H1 (cell line): ENCODE measurements at regions not wholly inside any gene's neighbourhood (a gene's known extent, or its start where the extent isn't known, plus 50 kb on each side); places are given as distances from the start of the nearest gene placed in this dataset.

Source experiments
- CTCF ChIP-seq, 3 experiments: IDR thresholded peaks; 1 replicate in 2 of 3; 2 replicates in 1 of 3; pipeline versions ENCODE4 v1.5.1 to v1.6.1; 2011; ENCODE audit warnings: low read length in 3 of 3, mild to moderate bottlenecking in 3 of 3, inconsistent platforms in 2 of 3, low read depth in 1 of 3, moderate library complexity in 1 of 3; ENCODE audit not compliant: insufficient read depth in 1 of 3; ENCODE audit errors: control extremely low read depth in 1 of 3

- no peak for TF ChIP-seq CTCF (IDR thresholded peaks at IDR 0.05; ENCODE audit: control extremely low read depth in 1 of 3, insufficient read depth in 1 of 3, low read depth in 1 of 3, low read length in 3 of 3)
- TF ChIP-seq, all 59 proteins: peak for 0
Observed at GRCh38 chr1:98088381-98088780, 167.5 kb upstream of the DPYD start (continued).
